Astrocyte of the hippocampus (primary cell): ENCODE measurements at regions not wholly inside any gene's neighbourhood (a gene's known extent, or its start where the extent isn't known, plus 50 kb on each side); places are given as distances from the start of the nearest gene placed in this dataset.

Experiments used
- DNase-seq: peaks from one replicate; pipeline ENCODE4 v3.0.0; 2011; ENCODE audit warnings: low read depth, low spot score

GRCh38 chr5:136418301-136418700, 53.0 kb upstream of the TRPC7 start:
- no peak for DNase-seq
